Endodermal cell (in vitro differentiated cells): ENCODE measurements at regions not wholly inside any gene's neighbourhood (a gene's known extent, or its start where the extent isn't known, plus 50 kb on each side); places are given as distances from the start of the nearest gene placed in this dataset.

Source experiments
- DNase-seq: peaks from one replicate; pipeline ENCODE4 v3.0.0-alpha.2; 2017
- H3K27ac ChIP-seq: 2 replicates; pipeline ENCODE4 v1.5.1; 2013; ENCODE audit warnings: mild to moderate bottlenecking, low read depth, low read length, moderate library complexity
- H3K27me3 ChIP-seq: 2 replicates; pipeline ENCODE4 v1.6.1; 2013; ENCODE audit warnings: mild to moderate bottlenecking, low read length, moderate library complexity; ENCODE audit not compliant: insufficient read depth, control insufficient read depth, poor library complexity, severe bottlenecking
- H3K36me3 ChIP-seq: 2 replicates; pipeline ENCODE4 v1.7.0; 2013; ENCODE audit warnings: mild to moderate bottlenecking, low read length, moderate library complexity; ENCODE audit not compliant: control insufficient read depth, insufficient read depth
- H3K4me1 ChIP-seq: one replicate; pipeline ENCODE4 v1.7.0; 2013; ENCODE audit warnings: low read length; ENCODE audit not compliant: control insufficient read depth, insufficient read depth
- H3K4me3 ChIP-seq: 2 replicates; pipeline ENCODE4 v1.5.1; 2013; ENCODE audit warnings: mild to moderate bottlenecking, low read length, moderate library complexity
- H3K9ac ChIP-seq: 2 replicates; pipeline ENCODE4 v1.6.1; 2013; ENCODE audit warnings: mild to moderate bottlenecking, low read length, moderate library complexity; ENCODE audit not compliant: poor library complexity, severe bottlenecking; ENCODE audit errors: extremely low read depth
- H3K9me3 ChIP-seq: 2 replicates; pipeline ENCODE4 v1.6.1; 2013; ENCODE audit warnings: mild to moderate bottlenecking, low read length, moderate library complexity; ENCODE audit not compliant: control insufficient read depth
- H3K27ac Mint-ChIP-seq: 2 replicates; pipeline ENCODE4 v1.8.0; 2020; ENCODE audit warnings: mixed read lengths
- H3K27me3 Mint-ChIP-seq: 2 replicates; pipeline ENCODE4 v1.8.0; 2021; ENCODE audit warnings: mild to moderate bottlenecking, mixed read lengths; ENCODE audit not compliant: insufficient read depth
- H3K36me3 Mint-ChIP-seq: 2 replicates; pipeline ENCODE4 v1.8.0; 2020; ENCODE audit warnings: low read depth, mixed read lengths
- H3K4me1 Mint-ChIP-seq: 2 replicates; pipeline ENCODE4 v1.8.0; 2020; ENCODE audit warnings: mixed read lengths
- H3K4me3 Mint-ChIP-seq: 2 replicates; pipeline ENCODE4 v1.8.0; 2020; ENCODE audit warnings: mild to moderate bottlenecking, moderate library complexity, mixed read lengths
- H3K9me3 Mint-ChIP-seq: 2 replicates; pipeline ENCODE4 v1.8.0; 2020; ENCODE audit warnings: mild to moderate bottlenecking, mixed read lengths
- WGBS, 2 experiments: methylation state at CpG; one replicate each; pipeline versions ENCODE4 v1.1.5 to v1.1.7; 2013; ENCODE audit warnings: missing lambda C conversion rate in 2 of 2, mixed read lengths in 1 of 2; ENCODE audit not compliant: insufficient coverage in 1 of 2, insufficient read length in 1 of 2; 5-methylcytosine and 5-hydroxymethylcytosine counted together
- TF ChIP-seq, protein P1 (sequence below): fragments of 200-600 bp; sonication (generic); conservative IDR thresholded peaks from 2 replicates; pipeline ENCODE4 v1.5.0; 2021; ENCODE audit warnings: antibody characterized with exemption, mild to moderate bottlenecking

DNA sequence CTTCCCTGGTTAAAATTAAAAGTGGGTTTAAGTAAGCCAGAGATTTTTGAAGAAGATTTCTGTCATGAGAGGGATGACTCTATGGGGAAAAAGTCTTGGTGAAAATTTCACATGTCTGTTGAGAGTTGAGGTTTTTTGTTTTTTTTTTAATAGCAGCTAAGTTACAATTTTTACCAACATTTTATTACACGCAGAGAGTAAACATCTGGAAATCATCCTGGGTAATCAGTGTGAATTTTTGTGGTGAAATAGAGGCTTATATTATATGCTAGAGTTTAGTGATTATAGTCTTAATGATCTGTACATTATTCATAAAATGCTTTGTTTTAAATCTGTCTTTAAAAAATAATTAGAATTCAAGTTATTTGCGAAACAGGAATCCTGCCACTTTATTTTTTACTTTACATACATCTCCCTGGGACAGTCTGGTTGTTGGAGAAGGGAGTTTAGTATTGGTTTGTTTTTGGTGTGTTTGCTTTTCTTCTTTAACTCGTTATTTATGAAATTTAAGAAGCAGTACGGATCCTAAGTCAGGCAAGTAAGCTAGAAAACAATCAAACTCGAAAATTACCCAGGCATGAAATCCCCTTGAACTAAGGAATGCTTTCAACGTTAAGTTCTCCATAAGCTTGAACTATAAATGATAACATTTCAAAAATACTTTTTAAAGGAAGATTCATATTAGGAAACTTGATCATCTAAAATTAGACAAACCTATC, 143.4 kb upstream of the TSC22D2 start:
- Mint-ChIP-seq H3K27ac (no peak overlapping the region), H3K4me1 (peaks cover 14% of the 10 kb centered on the region), H3K9me3 (no peaks in the 10 kb centered on the region), H3K36me3 (no peaks in the 10 kb centered on the region), H3K27me3 (no peaks in the 10 kb centered on the region), H3K4me3 (no peak overlapping the region)
- 95 to 100% methylated on average over 2 to 5 of the region's 6 CpGs for WGBS, 2 experiments
- no peaks in the 10 kb centered on the region for H3K4me1 ChIP-seq
- no peak overlapping the region for H3K9ac ChIP-seq
- DNase-seq: no peak
- no peak overlapping the region for H3K27ac ChIP-seq
- H3K36me3 ChIP-seq: no peaks in the 10 kb centered on the region
- TF ChIP-seq, protein P1, sequence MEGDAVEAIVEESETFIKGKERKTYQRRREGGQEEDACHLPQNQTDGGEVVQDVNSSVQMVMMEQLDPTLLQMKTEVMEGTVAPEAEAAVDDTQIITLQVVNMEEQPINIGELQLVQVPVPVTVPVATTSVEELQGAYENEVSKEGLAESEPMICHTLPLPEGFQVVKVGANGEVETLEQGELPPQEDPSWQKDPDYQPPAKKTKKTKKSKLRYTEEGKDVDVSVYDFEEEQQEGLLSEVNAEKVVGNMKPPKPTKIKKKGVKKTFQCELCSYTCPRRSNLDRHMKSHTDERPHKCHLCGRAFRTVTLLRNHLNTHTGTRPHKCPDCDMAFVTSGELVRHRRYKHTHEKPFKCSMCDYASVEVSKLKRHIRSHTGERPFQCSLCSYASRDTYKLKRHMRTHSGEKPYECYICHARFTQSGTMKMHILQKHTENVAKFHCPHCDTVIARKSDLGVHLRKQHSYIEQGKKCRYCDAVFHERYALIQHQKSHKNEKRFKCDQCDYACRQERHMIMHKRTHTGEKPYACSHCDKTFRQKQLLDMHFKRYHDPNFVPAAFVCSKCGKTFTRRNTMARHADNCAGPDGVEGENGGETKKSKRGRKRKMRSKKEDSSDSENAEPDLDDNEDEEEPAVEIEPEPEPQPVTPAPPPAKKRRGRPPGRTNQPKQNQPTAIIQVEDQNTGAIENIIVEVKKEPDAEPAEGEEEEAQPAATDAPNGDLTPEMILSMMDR: no peak
- no peaks in the 10 kb centered on the region for H3K27me3 ChIP-seq
- no peaks in the 10 kb centered on the region for H3K9me3 ChIP-seq
- no peak overlapping the region for H3K4me3 ChIP-seq

DNA sequence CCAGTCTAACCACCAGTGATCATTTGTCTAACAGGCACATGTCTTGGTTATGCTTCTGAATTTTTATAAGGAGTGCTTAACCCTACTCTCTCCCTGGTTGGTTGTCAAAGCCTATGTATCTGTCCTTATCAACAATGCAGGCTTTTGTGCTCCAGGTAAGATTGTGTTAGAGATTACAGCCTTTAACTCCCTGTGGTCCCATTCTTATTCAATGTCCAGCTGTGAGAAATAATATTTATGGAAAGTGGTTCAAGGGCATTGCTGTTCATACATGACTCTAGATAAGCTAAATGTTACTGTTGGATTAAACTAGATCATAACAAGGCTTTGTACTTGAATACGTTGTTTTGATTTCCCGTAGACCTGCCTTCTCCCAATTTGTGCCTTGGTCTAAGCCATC, 146.1 kb upstream of the TSC22D2 start:
- peaks cover 7% of the 10 kb centered on the region for H3K4me1 Mint-ChIP-seq
- no peaks in the 10 kb centered on the region for H3K36me3 Mint-ChIP-seq
- TF ChIP-seq, protein P1: no peak

DNA sequence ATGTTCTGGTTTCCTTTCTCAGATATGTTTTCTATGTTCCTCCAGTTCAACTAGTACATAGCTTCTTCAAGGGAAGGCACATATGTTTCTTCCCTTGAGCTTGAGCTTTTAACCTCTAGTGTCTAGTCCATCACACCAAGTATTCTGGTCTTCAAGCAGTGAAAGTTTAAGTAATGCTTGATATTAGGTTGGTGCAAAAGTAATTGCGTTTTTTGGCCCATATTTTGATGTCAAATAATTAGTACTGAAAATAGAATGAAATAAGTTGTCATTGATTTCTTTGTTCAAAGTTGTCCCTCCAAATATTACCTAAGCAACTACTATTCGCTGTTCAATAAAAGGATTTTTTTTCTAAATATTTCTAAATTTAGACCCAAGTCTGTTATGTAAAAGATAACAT, 146.7 kb upstream of the TSC22D2 start:
- Histone ChIP-seq H3K4me1 (no peaks in the 10 kb centered on the region), H3K27me3 (no peaks in the 10 kb centered on the region), H3K36me3 (no peaks in the 10 kb centered on the region), H3K4me3 (no peak overlapping the region), H3K9ac (no peak overlapping the region), H3K27ac (no peak overlapping the region), H3K9me3 (no peaks in the 10 kb centered on the region)
- 83% methylated on average over 2 of the region's 2 CpGs; no CpG with 5 or more reads in 1 of the 2 experiments for WGBS, 2 experiments
- DNase-seq: no peak
- Mint-ChIP-seq H3K4me1 (peaks cover 12% of the 10 kb centered on the region), H3K27ac (no peak overlapping the region), H3K27me3 (no peaks in the 10 kb centered on the region), H3K9me3 (no peaks in the 10 kb centered on the region), H3K4me3 (no peak overlapping the region), H3K36me3 (no peaks in the 10 kb centered on the region)
- TF ChIP-seq, protein P1: no peak

More for the DNA sequence above, 146.1 kb upstream of the TSC22D2 start:
- Histone ChIP-seq H3K36me3 (no peaks in the 10 kb centered on the region), H3K27ac (no peak overlapping the region), H3K9ac (no peak overlapping the region), H3K4me1 (no peaks in the 10 kb centered on the region), H3K9me3 (no peaks in the 10 kb centered on the region), H3K27me3 (no peaks in the 10 kb centered on the region), H3K4me3 (no peak overlapping the region)
- no peak overlapping the region for H3K4me3 Mint-ChIP-seq
- H3K9me3 Mint-ChIP-seq: no peaks in the 10 kb centered on the region
- DNase-seq: no peak
- H3K27me3 Mint-ChIP-seq: no peaks in the 10 kb centered on the region
- 93 to 100% methylated on average over 1 to 2 of the region's 2 CpGs for WGBS, 2 experiments
- H3K27ac Mint-ChIP-seq: no peak overlapping the region
